ENCODE measurements at regions not wholly inside any gene's neighbourhood (a gene's known extent, or its start where the extent isn't known, plus 50 kb on each side); places are given as distances from the start of the nearest gene placed in this dataset.

GRCh38 chr11:82305123-82305522, 428.5 kb downstream of the FAM181B start:
- no peak for TF ChIP-seq CTCF (IDR thresholded peaks at IDR 0.05)
- TF ChIP-seq POLR2A (IDR thresholded peaks at IDR 0.05) = no peak
